Endothelial cell of umbilical vein (primary cell): ENCODE measurements at regions not wholly inside any gene's neighbourhood (a gene's known extent, or its start where the extent isn't known, plus 50 kb on each side); places are given as distances from the start of the nearest gene placed in this dataset.

Source experiments
- BruUV-seq: library from RNA; stranded (reverse); fragments of 400-500 nt; replicated peaks from 2 replicates; lab custom pipeline; 2021; lab: Mats Ljungman, UMichigan
- CTCF ChIA-PET: fragments of 300-600, 350-600 bp; sonication (Branson Sonifier 250); formaldehyde crosslinking; loops from one replicate; lab custom pipeline; 2021; ENCODE audit warnings: antibody characterized with exemption, inconsistent platforms; lab: Charles Lee
- POLR2A ChIA-PET: fragments of 300-600, 350-600 bp; sonication (Branson Sonifier 250); formaldehyde crosslinking; loops from one replicate; lab custom pipeline; 2021; ENCODE audit warnings: antibody characterized with exemption, inconsistent platforms; lab: Charles Lee
- DNase-seq: peaks from one replicate; pipeline ENCODE4 v3.0.0-alpha.2; 2011; ENCODE audit warnings: low read depth, low spot score
- FAIRE-seq: peaks from 2 replicates; lab custom pipeline; 2011; peaks lifted over from hg19 to GRCh38; lab: Jason Lieb, UNC
- H2AFZ ChIP-seq: 2 replicates; pipeline ENCODE4 v1.6.0; 2012; ENCODE audit warnings: low read depth, low read length, control low read depth, inconsistent platforms
- H3K27ac ChIP-seq: 2 replicates; pipeline ENCODE4 v1.5.1; 2011; ENCODE audit warnings: low read depth, mild to moderate bottlenecking, control low read depth, low read length, moderate library complexity; ENCODE audit not compliant: insufficient read depth
- H3K27me3 ChIP-seq, 2 experiments: 2 replicates each; pipeline versions ENCODE4 v1.6.0 to v1.6.1; 2011; ENCODE audit warnings: low read length in 2 of 2, mixed read lengths in 1 of 2; ENCODE audit not compliant: control insufficient read depth in 2 of 2, insufficient read depth in 2 of 2
- H3K36me3 ChIP-seq, 2 experiments: 2 replicates in 1 of 2; 3 replicates in 1 of 2; pipeline ENCODE4 v1.5.1; 2011; ENCODE audit warnings: low read length in 2 of 2, mild to moderate bottlenecking in 1 of 2, moderate library complexity in 1 of 2; ENCODE audit not compliant: control insufficient read depth in 2 of 2, insufficient read depth in 2 of 2; ENCODE audit errors: extremely low read depth in 1 of 2
- H3K4me1 ChIP-seq: 3 replicates; pipeline ENCODE4 v1.5.1; 2011; ENCODE audit warnings: mild to moderate bottlenecking, low read length; ENCODE audit not compliant: control insufficient read depth, insufficient read depth; ENCODE audit errors: extremely low read depth
- H3K4me2 ChIP-seq: 2 replicates; pipeline ENCODE4 v1.6.1; 2011; ENCODE audit warnings: low read length, control low read depth, mixed read lengths; ENCODE audit not compliant: insufficient read depth
- H3K4me3 ChIP-seq, 3 experiments: fragments of 200-600 bp in 1 of 3; sonication (generic), shearing (Covaris generic) in 1 of 3; replicated peaks in 1 of 3; 2 replicates each; pipeline ENCODE4 v1.5.1; 2011 to 2016; ENCODE audit warnings: control low read depth in 3 of 3, low read length in 3 of 3, mild to moderate bottlenecking in 2 of 3, inconsistent platforms in 1 of 3, low read depth in 1 of 3, moderate library complexity in 1 of 3; ENCODE audit not compliant: insufficient read depth in 1 of 3
- H3K79me2 ChIP-seq: 2 replicates; pipeline ENCODE4 v1.6.0; 2012; ENCODE audit warnings: low read length, inconsistent platforms; ENCODE audit not compliant: control insufficient read depth, insufficient read depth
- H3K9ac ChIP-seq: replicated peaks from 2 replicates; pipeline ENCODE3; 2011; ENCODE audit warnings: low read length, control low read depth; ENCODE audit not compliant: insufficient read depth; ENCODE audit errors: extremely low read depth
- H3K9me1 ChIP-seq: replicated peaks from 3 replicates; pipeline ENCODE4 v1.6.0; 2011; ENCODE audit warnings: mild to moderate bottlenecking, low read length; ENCODE audit not compliant: control insufficient read depth, insufficient read depth; ENCODE audit errors: extremely low read depth
- H3K9me3 ChIP-seq: replicated peaks from 2 replicates; pipeline ENCODE4 v1.5.1; 2012; ENCODE audit warnings: low read length, inconsistent platforms; ENCODE audit not compliant: control insufficient read depth, insufficient read depth
- H4K20me1 ChIP-seq: replicated peaks from 2 replicates; pipeline ENCODE3; 2011; ENCODE audit warnings: mild to moderate bottlenecking, low read length; ENCODE audit not compliant: control insufficient read depth, insufficient read depth; ENCODE audit errors: extremely low read depth
- CTCF ChIP-seq, 2 donors: IDR thresholded peaks; 1 replicate in 1 of 2; 2 replicates in 1 of 2; pipeline ENCODE4 v1.5.1; 2011; ENCODE audit warnings: low read length in 2 of 2, mild to moderate bottlenecking in 2 of 2, moderate library complexity in 2 of 2, control low read depth in 1 of 2, inconsistent platforms in 1 of 2, low read depth in 1 of 2; ENCODE audit not compliant: insufficient read depth in 1 of 2; ENCODE audit errors: extremely low read depth in 1 of 2
- EZH2 ChIP-seq: IDR thresholded peaks from 2 replicates; pipeline ENCODE4 v1.6.1; 2012; ENCODE audit warnings: borderline replicate concordance, low read depth, mild to moderate bottlenecking, moderate library complexity, low read length, inconsistent platforms; ENCODE audit not compliant: severe bottlenecking
- FOS ChIP-seq: IDR thresholded peaks from 2 replicates; pipeline ENCODE4 v1.6.1; 2011; ENCODE audit warnings: mild to moderate bottlenecking, low read length, moderate library complexity, borderline replicate concordance; ENCODE audit not compliant: insufficient read depth
- GATA2 ChIP-seq: IDR thresholded peaks from 2 replicates; pipeline ENCODE4 v1.7.0; 2011; ENCODE audit warnings: low read depth, mild to moderate bottlenecking, moderate library complexity, mixed read lengths, low read length; ENCODE audit not compliant: insufficient read length, insufficient read depth
- JUN ChIP-seq: IDR thresholded peaks from 2 replicates; pipeline ENCODE4 v1.6.1; 2011; ENCODE audit warnings: borderline replicate concordance, low read depth; ENCODE audit not compliant: insufficient read length, insufficient read depth
- MAX ChIP-seq: IDR thresholded peaks from 2 replicates; pipeline ENCODE4 v1.6.1; 2011; ENCODE audit not compliant: insufficient read depth, insufficient read length
- MYC ChIP-seq: IDR thresholded peaks from one replicate; pipeline ENCODE4 v1.6.1; 2011; ENCODE audit warnings: mild to moderate bottlenecking, low read depth, low read length
- POLR2A ChIP-seq: IDR thresholded peaks from 2 replicates; pipeline ENCODE4 v1.6.1; 2012; ENCODE audit warnings: low read depth, mild to moderate bottlenecking, control low read depth, low read length
- POLR2AphosphoS5 ChIP-seq: IDR thresholded peaks from 2 replicates; pipeline ENCODE4 v1.6.1; 2012; ENCODE audit warnings: low read depth, mild to moderate bottlenecking, control low read depth, low read length, moderate library complexity; ENCODE audit not compliant: insufficient read depth
- dilution Hi-C: fragments of 300-500 bp; cut with MboI; formaldehyde crosslinking; loops from one replicate; pipeline ENCODE4 v1.15.0; 2019; ENCODE audit warnings: low sequenced_read_pairs; ENCODE audit not compliant: extremely low pct_ligation_motif_present
- intact Hi-C: fragments of 100-400 bp; cut with micrococcal nuclease; formaldehyde crosslinking; loops from one replicate; pipeline ENCODE4 v1.10.0; 2022

- TF ChIP-seq MYC: no peak
- no peak for TF ChIP-seq JUN
- TF ChIP-seq GATA2: no peak
- no peak for TF ChIP-seq EZH2
- no peak for TF ChIP-seq MAX
- no peak for TF ChIP-seq FOS
- no peak for TF ChIP-seq POLR2AphosphoS5
- no peak for TF ChIP-seq CTCF (IDR thresholded peaks at IDR 0.05; ENCODE audit: extremely low read depth in 1 of 2, insufficient read depth in 1 of 2, low read depth in 1 of 2, low read length in 2 of 2)
- TF ChIP-seq POLR2A: no peak
- H3K9me1 ChIP-seq: no peaks in the 10 kb centered on the region
- no peaks in the 10 kb centered on the region for H3K36me3 ChIP-seq
- ChIA-PET POLR2A (interaction anchor here (1.0 to 1.2 kb wide), 2 partner anchors 157 to 281 kb away, joined by 3 to 4 read pairs; no protein-coding TSS in a partner anchor), CTCF (interaction anchor here (0.5 to 8.4 kb wide), 76 partner anchors 10 to 725 kb away, joined by 3 to 388 read pairs (median 5); partner anchors contain the start of genes AFTPH, LGALSL and SERTAD2)
- H3K9ac ChIP-seq: peak overlapping the region; percentile 36
- H3K4me1 ChIP-seq: peaks cover 14% of the 10 kb centered on the region
- no TSS peak for BruUV-seq
- H3K9me3 ChIP-seq: no peaks in the 10 kb centered on the region
- peak overlapping the region; percentile 69 for H2AFZ ChIP-seq
- FAIRE-seq: no peak
- intact Hi-C loops (loop anchor here (1.0 to 2.0 kb wide), 9 partner anchors 73 to 1242 kb away; partner anchors contain the start of genes AFTPH and LGALSL), dilution Hi-C loops (no loop called here)
- H3K27me3 ChIP-seq: no peaks in the 10 kb centered on the region
- H3K27ac ChIP-seq: no peak overlapping the region
- H3K4me3 ChIP-seq: peak overlapping the region in 1 of 3 experiments; percentile 34
- DNase-seq: no peak
- no peaks in the 10 kb centered on the region for H3K79me2 ChIP-seq
- H4K20me1 ChIP-seq: no peaks in the 10 kb centered on the region
- H3K4me2 ChIP-seq: peak overlapping the region; percentile 51
Measured at GRCh38 chr2:64331114-64331645, 122.8 kb upstream of the LGALSL start.
